GM20000 (cell line): ENCODE measurements at regions not wholly inside any gene's neighbourhood (a gene's known extent, or its start where the extent isn't known, plus 50 kb on each side); places are given as distances from the start of the nearest gene placed in this dataset.
"Not testable (repeated sequence)": the region's sequence is repeated elsewhere in the genome, so short reads cannot be mapped to it uniquely, and the experiment has no call there.

Experiments
- DNase-seq: peaks from one replicate; pipeline ENCODE4 v3.0.0; 2012; ENCODE audit warnings: low spot score
- TF ChIP-seq, protein P1 (sequence below): IDR thresholded peaks from 2 replicates; pipeline ENCODE4 v1.5.1; 2012; ENCODE audit warnings: mild to moderate bottlenecking, control low read depth; ENCODE audit errors: extremely low read depth, missing control alignments

DNA sequence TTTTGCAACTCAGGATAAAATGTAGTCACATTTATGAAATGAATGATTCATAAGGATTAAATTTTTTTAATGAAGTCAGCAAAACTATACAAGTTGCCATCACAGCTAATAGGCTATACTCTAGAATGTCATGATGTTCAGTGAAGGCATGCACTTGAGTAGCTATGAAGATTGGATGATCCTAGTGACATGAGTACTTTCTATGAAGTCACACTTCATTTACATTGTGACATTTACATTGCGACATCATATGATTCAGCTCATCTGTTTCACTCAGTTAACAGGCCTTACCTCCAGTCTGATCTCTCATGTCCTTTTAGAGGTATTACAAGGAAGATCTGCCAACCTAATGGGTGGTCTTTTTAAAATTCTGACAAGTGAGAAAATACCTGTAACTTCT, 82.7 kb upstream of the FGF13 start:
- DNase-seq: no peak
- TF ChIP-seq, protein P1, sequence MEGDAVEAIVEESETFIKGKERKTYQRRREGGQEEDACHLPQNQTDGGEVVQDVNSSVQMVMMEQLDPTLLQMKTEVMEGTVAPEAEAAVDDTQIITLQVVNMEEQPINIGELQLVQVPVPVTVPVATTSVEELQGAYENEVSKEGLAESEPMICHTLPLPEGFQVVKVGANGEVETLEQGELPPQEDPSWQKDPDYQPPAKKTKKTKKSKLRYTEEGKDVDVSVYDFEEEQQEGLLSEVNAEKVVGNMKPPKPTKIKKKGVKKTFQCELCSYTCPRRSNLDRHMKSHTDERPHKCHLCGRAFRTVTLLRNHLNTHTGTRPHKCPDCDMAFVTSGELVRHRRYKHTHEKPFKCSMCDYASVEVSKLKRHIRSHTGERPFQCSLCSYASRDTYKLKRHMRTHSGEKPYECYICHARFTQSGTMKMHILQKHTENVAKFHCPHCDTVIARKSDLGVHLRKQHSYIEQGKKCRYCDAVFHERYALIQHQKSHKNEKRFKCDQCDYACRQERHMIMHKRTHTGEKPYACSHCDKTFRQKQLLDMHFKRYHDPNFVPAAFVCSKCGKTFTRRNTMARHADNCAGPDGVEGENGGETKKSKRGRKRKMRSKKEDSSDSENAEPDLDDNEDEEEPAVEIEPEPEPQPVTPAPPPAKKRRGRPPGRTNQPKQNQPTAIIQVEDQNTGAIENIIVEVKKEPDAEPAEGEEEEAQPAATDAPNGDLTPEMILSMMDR: no peak

DNA sequence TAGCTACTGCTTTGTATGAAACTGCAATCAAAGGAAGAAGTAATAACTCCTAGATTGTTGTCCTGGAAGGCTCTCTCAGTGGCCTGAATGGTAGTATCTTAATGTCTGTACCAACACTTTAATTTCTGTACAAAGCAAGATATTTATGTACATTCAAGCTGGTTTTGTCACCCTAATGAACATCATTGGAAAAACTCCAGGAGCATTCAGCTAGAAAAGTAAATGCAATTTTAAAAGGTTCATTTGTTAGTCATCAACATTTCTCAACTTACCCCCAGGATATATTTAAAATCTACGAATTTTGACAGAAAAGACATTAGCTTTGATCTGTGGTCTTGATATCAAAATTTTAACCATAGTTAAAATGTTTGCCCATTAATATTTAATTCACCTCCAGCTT, 80.0 kb upstream of the FGF13 start:
- no peak for DNase-seq
- TF ChIP-seq, protein P1: no peak

DNA sequence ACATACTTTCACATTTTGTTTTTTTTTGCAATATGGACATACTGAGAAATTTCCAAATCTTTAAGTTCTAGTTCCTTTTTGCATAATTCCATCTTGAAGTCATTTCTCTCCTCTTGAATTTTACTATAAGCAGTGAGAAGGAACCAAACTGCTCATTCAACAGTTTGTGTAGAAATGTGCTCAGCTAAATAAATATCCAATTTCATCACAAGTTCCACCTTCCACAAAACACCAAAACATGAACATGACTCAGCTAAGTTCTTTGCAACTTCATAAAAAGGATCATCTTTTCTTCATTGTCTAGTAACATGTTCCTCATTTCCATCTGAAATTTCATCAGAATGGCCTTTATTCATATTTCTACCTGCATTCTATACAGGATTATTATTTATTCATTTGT, 77.3 kb upstream of the FGF13 start:
- TF ChIP-seq, protein P1: no peak
- DNase-seq: no peak

DNA sequence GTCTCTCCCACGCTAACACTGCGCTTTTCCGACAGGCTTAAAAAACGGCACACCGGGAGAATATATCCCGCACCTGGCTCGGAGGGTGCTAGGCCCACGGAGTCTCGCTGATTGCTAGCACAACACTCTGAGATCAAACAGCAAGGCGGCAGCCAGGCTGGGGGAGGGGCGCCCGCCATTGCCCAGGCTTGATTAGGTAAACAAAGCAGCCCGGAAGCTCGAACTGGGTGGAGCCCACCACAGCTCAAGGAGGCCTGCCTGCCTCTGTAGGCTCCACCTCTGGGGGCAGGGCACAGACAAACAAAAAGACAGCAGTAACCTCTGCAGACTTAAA, 67.0 kb upstream of the FGF13 start:
- not testable (repeated sequence) for DNase-seq

DNA sequence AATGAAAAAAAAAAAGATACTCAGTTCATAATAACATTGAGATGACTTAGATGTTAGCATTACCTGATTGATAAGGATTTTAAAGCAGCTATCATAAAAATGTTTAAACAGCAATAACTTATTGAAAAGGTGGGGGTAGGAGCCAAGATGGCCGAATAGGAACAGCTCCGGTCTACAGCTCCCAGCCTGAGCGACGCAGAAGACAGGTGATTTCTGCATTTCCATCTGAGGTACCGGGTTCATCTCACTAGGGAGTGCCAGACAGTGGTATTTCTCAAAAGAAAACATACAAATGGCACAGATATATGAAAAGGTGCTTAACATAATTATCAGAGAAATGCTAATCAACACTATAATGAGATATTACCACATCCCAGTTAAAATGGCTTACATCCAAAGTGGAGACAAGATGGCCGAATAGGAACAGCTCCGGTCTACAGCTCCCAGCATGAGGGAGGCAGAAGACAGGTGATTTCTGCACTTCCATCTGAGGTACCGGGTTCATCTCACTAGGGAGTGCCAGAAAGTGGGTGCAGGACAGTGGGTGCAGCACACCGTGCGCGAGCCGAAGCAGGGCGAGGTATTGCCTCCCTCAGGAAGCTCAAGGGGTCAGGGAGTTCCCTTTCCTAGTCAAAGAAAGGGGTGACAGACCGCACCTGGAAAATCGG, 66.5 kb upstream of the FGF13 start:
- DNase-seq: not testable (repeated sequence)

DNA sequence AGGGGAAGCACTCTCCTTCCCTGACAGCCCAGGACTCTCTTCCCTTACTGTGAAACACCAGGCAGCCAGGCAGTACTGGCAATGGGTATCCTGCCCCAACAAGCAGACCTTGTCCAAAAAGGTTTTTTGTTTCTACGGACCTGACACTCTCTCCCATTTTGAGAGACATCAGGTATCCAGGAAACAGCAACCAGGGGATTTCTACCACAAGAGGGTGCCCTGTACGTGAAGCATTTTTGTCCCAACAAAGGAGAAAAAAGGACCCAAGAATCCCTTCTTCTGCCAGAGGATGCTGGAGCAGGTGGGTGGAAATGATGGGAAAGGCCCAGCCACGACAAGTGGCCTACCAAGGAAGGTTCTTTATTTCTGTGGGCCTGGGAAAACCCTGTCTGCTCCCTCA, 65.7 kb upstream of the FGF13 start:
- DNase-seq: no peak
- TF ChIP-seq, protein P1: no peak

DNA sequence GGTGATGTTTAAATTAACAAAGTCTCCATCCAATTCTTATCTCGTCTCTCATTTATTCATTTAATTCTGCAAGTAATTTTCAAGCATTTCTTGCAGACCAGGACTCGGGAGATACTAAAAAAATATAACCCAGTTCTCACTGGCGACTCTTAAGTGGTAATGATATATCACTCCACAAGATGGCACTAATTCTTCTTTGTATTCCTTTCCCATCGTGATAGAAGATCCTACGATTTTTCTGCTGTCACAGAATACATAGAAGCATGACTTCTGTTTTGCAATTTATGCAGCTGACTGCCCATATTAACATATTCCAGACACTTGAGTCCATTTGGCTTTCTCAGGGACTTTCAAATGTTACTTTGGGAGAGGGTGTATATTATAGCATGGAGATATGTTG, 64.0 kb upstream of the FGF13 start:
- DNase-seq: peak; percentile 2
- TF ChIP-seq, protein P1: no peak

DNA sequence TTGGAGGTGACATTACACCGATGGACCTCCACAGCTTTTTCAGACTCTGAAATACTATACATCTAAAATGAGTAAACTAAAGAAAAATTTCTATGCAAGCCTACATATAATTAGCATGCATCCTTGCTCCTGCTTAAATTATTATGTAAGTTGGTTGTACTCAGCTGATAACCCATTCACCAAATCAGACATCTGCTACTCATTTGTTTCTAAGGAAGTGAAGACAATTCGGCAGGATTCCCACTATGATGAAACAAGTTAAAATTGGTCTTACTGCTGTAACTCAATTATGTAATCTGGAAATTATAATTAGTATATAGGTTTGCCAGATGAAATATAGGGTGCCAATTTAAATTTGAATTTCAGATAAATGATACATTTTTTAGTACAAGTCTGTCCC, 59.5 kb upstream of the FGF13 start:
- DNase-seq: no peak
- TF ChIP-seq, protein P1: no peak

DNA sequence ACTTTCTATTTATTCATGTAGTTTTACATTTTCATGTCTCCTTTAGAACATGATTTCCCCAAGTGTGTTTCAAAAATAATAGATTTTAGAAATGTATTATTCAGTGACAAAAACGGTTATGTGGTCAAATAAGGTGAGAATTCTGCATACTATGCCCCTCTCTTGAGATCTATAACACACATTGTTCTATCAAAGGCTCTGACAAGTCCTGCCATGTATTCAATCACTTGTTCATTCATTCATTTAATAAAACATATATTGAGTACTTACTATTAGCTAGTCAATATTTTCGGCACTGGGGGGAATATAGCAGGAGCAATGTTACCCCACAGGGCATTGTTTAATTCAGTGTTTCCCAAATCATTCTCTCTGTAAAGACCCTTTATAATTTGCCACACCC, 58.4 kb upstream of the FGF13 start:
- TF ChIP-seq, protein P1: no peak
- DNase-seq: no peak
